ENCODE measurements at regions not wholly inside any gene's neighbourhood (a gene's known extent, or its start where the extent isn't known, plus 50 kb on each side); places are given as distances from the start of the nearest gene placed in this dataset.
"Not testable (repeated sequence)": the region's sequence is repeated elsewhere in the genome, so short reads cannot be mapped to it uniquely, and the experiment has no call there.

- Histone ChIP-seq H3K36me3 (ENCODE audit: control insufficient read depth in 2 of 2, insufficient read depth in 2 of 2, low read length in 1 of 2) (no peaks in the 10 kb centered on the region), H3K9me3 (ENCODE audit: control insufficient read depth in 2 of 2, insufficient read depth in 1 of 2, low read length in 1 of 2) (no peaks in the 10 kb centered on the region), H3K27me3 (ENCODE audit: control insufficient read depth in 2 of 2, insufficient read depth in 1 of 2, low read length in 1 of 2) (no peaks in the 10 kb centered on the region), H3K4me3 (ENCODE audit: low read length in 2 of 2) (no peak overlapping the region), H3K27ac (ENCODE audit: low read depth in 1 of 2, low read length in 1 of 2) (no peak overlapping the region), H3K4me1 (ENCODE audit: control insufficient read depth in 2 of 2, insufficient read depth in 2 of 2, low read length in 2 of 2) (no peaks in the 10 kb centered on the region)
- DNase-seq (ENCODE audit: low read depth in 6 of 9, low spot score in 9 of 9) = no peak
These were observed 384.4 kb downstream of the RSL24D1 start for GRCh38 chr15:54812383-54812782.

DNA sequence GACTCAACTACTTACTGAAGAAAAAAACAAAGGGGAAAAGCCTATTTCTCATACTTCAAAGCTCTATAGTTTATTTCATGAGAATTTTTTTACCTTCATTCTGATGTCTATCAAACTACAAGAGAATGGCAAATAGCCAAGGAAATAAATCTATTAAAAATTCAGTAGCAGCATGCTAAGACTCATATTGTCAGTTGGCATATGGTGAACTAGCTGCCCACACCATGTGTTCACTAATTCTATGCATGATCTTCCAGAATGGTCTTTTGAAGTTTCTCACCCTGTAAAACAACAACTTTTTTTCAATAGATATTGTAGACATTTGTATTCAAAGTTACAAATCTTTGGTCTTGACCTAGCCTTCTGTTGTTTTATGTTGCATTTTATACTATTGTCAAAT is 386.2 kb downstream of the RSL24D1 start:
- no peaks in the 10 kb centered on the region for H3K36me3 ChIP-seq (ENCODE audit: control insufficient read depth in 2 of 2, insufficient read depth in 2 of 2, low read length in 1 of 2)
- DNase-seq (ENCODE audit: low read depth in 6 of 9, low spot score in 9 of 9) = no peak
- no peak overlapping the region for H3K4me3 ChIP-seq (ENCODE audit: low read length in 2 of 2)
- no peaks in the 10 kb centered on the region for H3K27me3 ChIP-seq (ENCODE audit: control insufficient read depth in 2 of 2, insufficient read depth in 1 of 2, low read length in 1 of 2)
- H3K27ac ChIP-seq (ENCODE audit: low read depth in 1 of 2, low read length in 1 of 2) = no peak overlapping the region
- H3K9me3 ChIP-seq (ENCODE audit: control insufficient read depth in 2 of 2, insufficient read depth in 1 of 2, low read length in 1 of 2) = no peaks in the 10 kb centered on the region
- H3K4me1 ChIP-seq (ENCODE audit: control insufficient read depth in 2 of 2, insufficient read depth in 2 of 2, low read length in 2 of 2) = no peaks in the 10 kb centered on the region

GRCh38 chr15:54810031-54810430 is 386.7 kb downstream of the RSL24D1 start:
- DNase-seq (ENCODE audit: low read depth in 6 of 9, low spot score in 9 of 9) = no peak
- Histone ChIP-seq H3K36me3 (ENCODE audit: control insufficient read depth in 2 of 2, insufficient read depth in 2 of 2, low read length in 1 of 2) (no peaks in the 10 kb centered on the region), H3K27me3 (ENCODE audit: control insufficient read depth in 2 of 2, insufficient read depth in 1 of 2, low read length in 1 of 2) (no peaks in the 10 kb centered on the region), H3K4me3 (ENCODE audit: low read length in 2 of 2) (no peak overlapping the region), H3K27ac (ENCODE audit: low read depth in 1 of 2, low read length in 1 of 2) (no peak overlapping the region), H3K9me3 (ENCODE audit: control insufficient read depth in 2 of 2, insufficient read depth in 1 of 2, low read length in 1 of 2) (no peaks in the 10 kb centered on the region), H3K4me1 (ENCODE audit: control insufficient read depth in 2 of 2, insufficient read depth in 2 of 2, low read length in 2 of 2) (no peaks in the 10 kb centered on the region)
- WGBS = 75% methylated on average over 2 of the region's 2 CpGs

- no peaks in the 10 kb centered on the region for H3K27me3 ChIP-seq (ENCODE audit: control insufficient read depth in 2 of 2, insufficient read depth in 1 of 2, low read length in 1 of 2)
- no peak for DNase-seq (ENCODE audit: low read depth in 6 of 9, low spot score in 9 of 9)
- WGBS = 94% methylated on average over 3 of the region's 3 CpGs
- H3K36me3 ChIP-seq (ENCODE audit: control insufficient read depth in 2 of 2, insufficient read depth in 2 of 2, low read length in 1 of 2) = no peaks in the 10 kb centered on the region
- no peaks in the 10 kb centered on the region for H3K9me3 ChIP-seq (ENCODE audit: control insufficient read depth in 2 of 2, insufficient read depth in 1 of 2, low read length in 1 of 2)
- no peak overlapping the region for H3K27ac ChIP-seq (ENCODE audit: low read depth in 1 of 2, low read length in 1 of 2)
- H3K4me1 ChIP-seq (ENCODE audit: control insufficient read depth in 2 of 2, insufficient read depth in 2 of 2, low read length in 2 of 2) = no peaks in the 10 kb centered on the region
- no peak overlapping the region for H3K4me3 ChIP-seq (ENCODE audit: low read length in 2 of 2)
These were observed 388.4 kb downstream of the RSL24D1 start for GRCh38 chr15:54808321-54808720.

GRCh38 chr15:54803987-54804386 is 392.8 kb downstream of the RSL24D1 start:
- no peaks in the 10 kb centered on the region for H3K9me3 ChIP-seq (ENCODE audit: control insufficient read depth in 2 of 2, insufficient read depth in 1 of 2, low read length in 1 of 2)
- 12% methylated on average over 1 of the region's 1 CpG for WGBS
- H3K4me3 ChIP-seq (ENCODE audit: low read length in 2 of 2) = no peak overlapping the region
- DNase-seq (ENCODE audit: low read depth in 6 of 9, low spot score in 9 of 9) = no peak
- no peaks in the 10 kb centered on the region for H3K27me3 ChIP-seq (ENCODE audit: control insufficient read depth in 2 of 2, insufficient read depth in 1 of 2, low read length in 1 of 2)
- no peaks in the 10 kb centered on the region for H3K4me1 ChIP-seq (ENCODE audit: control insufficient read depth in 2 of 2, insufficient read depth in 2 of 2, low read length in 2 of 2)
- no peak overlapping the region for H3K27ac ChIP-seq (ENCODE audit: low read depth in 1 of 2, low read length in 1 of 2)
- no peaks in the 10 kb centered on the region for H3K36me3 ChIP-seq (ENCODE audit: control insufficient read depth in 2 of 2, insufficient read depth in 2 of 2, low read length in 1 of 2)

DNA sequence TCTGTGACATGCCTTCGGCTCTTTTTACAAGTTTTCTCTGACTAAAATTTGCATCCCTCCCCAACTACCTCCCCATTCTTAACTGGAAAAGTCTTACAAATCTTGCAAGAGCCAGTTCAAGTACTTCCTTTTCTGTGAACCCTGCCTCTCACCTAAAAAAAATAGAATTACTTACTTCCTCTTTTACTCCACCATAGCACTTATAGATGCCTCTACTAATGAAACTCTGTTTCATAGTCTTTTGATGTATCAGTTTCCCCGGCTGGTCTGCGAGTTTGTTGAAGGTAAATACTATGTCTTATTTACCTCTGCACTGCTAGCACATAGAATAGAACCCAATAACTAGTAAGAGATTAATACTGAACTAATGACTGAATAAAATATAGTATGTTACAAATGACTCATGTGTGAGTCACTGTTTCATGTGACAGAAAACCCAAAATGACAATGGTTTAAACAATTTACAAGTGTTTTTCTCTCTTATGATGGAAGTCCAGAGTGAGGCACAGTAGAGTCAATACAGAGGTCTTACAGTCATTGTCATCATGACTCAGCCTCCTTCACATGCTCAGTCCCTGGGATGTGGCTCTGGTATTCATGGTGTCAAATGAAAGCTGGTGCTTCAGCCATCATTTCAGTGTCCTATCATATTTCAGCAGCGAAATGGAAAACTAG is 393.5 kb downstream of the RSL24D1 start:
- H3K36me3 ChIP-seq (ENCODE audit: control insufficient read depth in 2 of 2, insufficient read depth in 2 of 2, low read length in 1 of 2) = no peaks in the 10 kb centered on the region
- no peaks in the 10 kb centered on the region for H3K9me3 ChIP-seq (ENCODE audit: control insufficient read depth in 2 of 2, insufficient read depth in 1 of 2, low read length in 1 of 2)
- H3K4me1 ChIP-seq (ENCODE audit: control insufficient read depth in 2 of 2, insufficient read depth in 2 of 2, low read length in 2 of 2) = no peaks in the 10 kb centered on the region
- peak in 1 of 9 donors; percentile 1 for DNase-seq (ENCODE audit: low read depth in 6 of 9, low spot score in 9 of 9)
- H3K4me3 ChIP-seq (ENCODE audit: low read length in 2 of 2) = no peak overlapping the region
- no peak overlapping the region for H3K27ac ChIP-seq (ENCODE audit: low read depth in 1 of 2, low read length in 1 of 2)
- no peaks in the 10 kb centered on the region for H3K27me3 ChIP-seq (ENCODE audit: control insufficient read depth in 2 of 2, insufficient read depth in 1 of 2, low read length in 1 of 2)
- WGBS = 51% methylated on average over 4 of the region's 4 CpGs

DNA sequence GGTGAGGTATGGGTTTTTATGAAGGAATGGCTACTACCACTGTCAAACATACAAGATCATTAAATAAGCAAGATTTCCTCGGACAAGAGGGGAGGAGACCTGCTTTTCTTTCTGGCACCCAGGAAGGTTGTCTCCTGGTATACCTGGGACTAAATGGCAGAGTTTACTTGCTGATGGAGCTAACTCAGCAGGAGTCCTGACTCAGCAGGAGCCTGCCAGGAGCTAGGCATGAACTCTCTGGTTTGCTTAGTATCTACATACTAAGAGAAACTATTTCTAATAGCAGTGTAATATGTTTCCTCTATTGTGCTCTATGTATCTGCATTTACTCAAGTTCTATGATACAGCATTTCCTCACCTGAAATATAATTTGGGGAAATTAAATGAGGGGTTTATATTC is 404.2 kb downstream of the RSL24D1 start:
- Histone ChIP-seq H3K4me3 (ENCODE audit: low read length in 2 of 2) (no peak overlapping the region), H3K4me1 (ENCODE audit: control insufficient read depth in 2 of 2, insufficient read depth in 2 of 2, low read length in 2 of 2) (no peaks in the 10 kb centered on the region), H3K36me3 (ENCODE audit: control insufficient read depth in 2 of 2, insufficient read depth in 2 of 2, low read length in 1 of 2) (no peaks in the 10 kb centered on the region), H3K27ac (ENCODE audit: low read depth in 1 of 2, low read length in 1 of 2) (no peak overlapping the region), H3K27me3 (ENCODE audit: control insufficient read depth in 2 of 2, insufficient read depth in 1 of 2, low read length in 1 of 2) (no peaks in the 10 kb centered on the region), H3K9me3 (ENCODE audit: control insufficient read depth in 2 of 2, insufficient read depth in 1 of 2, low read length in 1 of 2) (no peaks in the 10 kb centered on the region)
- DNase-seq (ENCODE audit: low read depth in 6 of 9, low spot score in 9 of 9) = no peak
- WGBS = 91% methylated on average over 1 of the region's 1 CpG

DNA sequence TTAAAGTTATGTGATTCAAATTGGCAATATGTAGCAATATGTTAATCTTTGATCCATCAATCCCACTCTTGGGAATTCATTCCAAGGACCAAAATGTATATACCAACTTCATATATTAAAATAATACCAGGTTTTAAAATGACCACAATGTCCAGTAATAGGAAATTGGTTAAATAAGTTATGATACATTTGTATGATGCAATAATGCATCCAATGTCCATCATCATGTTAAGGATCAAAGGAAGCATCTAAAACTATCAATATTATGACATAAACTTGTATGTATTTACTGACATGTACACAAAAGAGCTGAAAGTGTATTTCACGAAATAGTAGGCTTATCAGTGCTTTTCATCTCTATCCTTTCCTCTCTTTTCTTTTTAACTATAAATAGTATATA is 406.0 kb downstream of the RSL24D1 start:
- Histone ChIP-seq H3K36me3 (ENCODE audit: control insufficient read depth in 2 of 2, insufficient read depth in 2 of 2, low read length in 1 of 2) (no peaks in the 10 kb centered on the region), H3K9me3 (ENCODE audit: control insufficient read depth in 2 of 2, insufficient read depth in 1 of 2, low read length in 1 of 2) (no peaks in the 10 kb centered on the region), H3K27me3 (ENCODE audit: control insufficient read depth in 2 of 2, insufficient read depth in 1 of 2, low read length in 1 of 2) (no peaks in the 10 kb centered on the region), H3K27ac (ENCODE audit: low read depth in 1 of 2, low read length in 1 of 2) (no peak overlapping the region), H3K4me3 (ENCODE audit: low read length in 2 of 2) (no peak overlapping the region), H3K4me1 (ENCODE audit: control insufficient read depth in 2 of 2, insufficient read depth in 2 of 2, low read length in 2 of 2) (no peaks in the 10 kb centered on the region)
- WGBS = 82% methylated on average over 1 of the region's 1 CpG
- DNase-seq (ENCODE audit: low read depth in 6 of 9, low spot score in 9 of 9) = no peak

DNA sequence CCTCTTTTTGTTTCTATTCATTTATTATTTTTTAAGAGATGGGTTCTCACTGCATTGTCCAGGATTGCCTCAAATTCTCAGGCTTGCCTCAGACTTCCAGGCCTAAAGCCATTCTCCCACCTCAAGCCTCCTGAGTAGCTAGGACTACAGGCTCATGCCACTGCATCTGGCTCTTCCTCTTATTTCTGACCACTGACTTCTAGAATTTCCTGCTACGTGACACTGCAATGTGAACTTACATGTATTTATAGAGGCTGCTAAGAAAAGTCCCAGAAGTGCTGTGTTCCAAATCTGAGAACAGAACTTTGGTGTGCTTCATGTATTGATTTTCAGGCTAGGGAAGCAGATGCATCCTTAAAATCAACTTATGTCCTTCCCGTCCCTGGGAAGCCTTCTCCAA is 407.4 kb downstream of the RSL24D1 start:
- Histone ChIP-seq H3K27ac (ENCODE audit: low read depth in 1 of 2, low read length in 1 of 2) (no peak overlapping the region), H3K9me3 (ENCODE audit: control insufficient read depth in 2 of 2, insufficient read depth in 1 of 2, low read length in 1 of 2) (no peaks in the 10 kb centered on the region), H3K27me3 (ENCODE audit: control insufficient read depth in 2 of 2, insufficient read depth in 1 of 2, low read length in 1 of 2) (no peaks in the 10 kb centered on the region), H3K36me3 (ENCODE audit: control insufficient read depth in 2 of 2, insufficient read depth in 2 of 2, low read length in 1 of 2) (no peaks in the 10 kb centered on the region), H3K4me1 (ENCODE audit: control insufficient read depth in 2 of 2, insufficient read depth in 2 of 2, low read length in 2 of 2) (no peaks in the 10 kb centered on the region), H3K4me3 (ENCODE audit: low read length in 2 of 2) (no peak overlapping the region)
- no peak for DNase-seq (ENCODE audit: low read depth in 6 of 9, low spot score in 9 of 9)
- WGBS = 79% methylated on average over 2 of the region's 2 CpGs

GRCh38 chr15:54781220-54781619 is 415.5 kb downstream of the RSL24D1 start:
- H3K4me3 ChIP-seq (ENCODE audit: low read length in 2 of 2); H3K27me3 ChIP-seq (ENCODE audit: control insufficient read depth in 2 of 2, insufficient read depth in 1 of 2, low read length in 1 of 2); H3K36me3 ChIP-seq (ENCODE audit: control insufficient read depth in 2 of 2, insufficient read depth in 2 of 2, low read length in 1 of 2); H3K27ac ChIP-seq (ENCODE audit: low read depth in 1 of 2, low read length in 1 of 2); DNase-seq (ENCODE audit: low read depth in 6 of 9, low spot score in 9 of 9); H3K4me1 ChIP-seq (ENCODE audit: control insufficient read depth in 2 of 2, insufficient read depth in 2 of 2, low read length in 2 of 2); H3K9me3 ChIP-seq (ENCODE audit: control insufficient read depth in 2 of 2, insufficient read depth in 1 of 2, low read length in 1 of 2): not testable (repeated sequence)
- 98% methylated on average over 26 of the region's 26 CpGs for WGBS
